Esophagus muscularis mucosa (tissue), 4 donors: ENCODE measurements at regions not wholly inside any gene's neighbourhood (a gene's known extent, or its start where the extent isn't known, plus 50 kb on each side); places are given as distances from the start of the nearest gene placed in this dataset.
"Not testable (repeated sequence)": the region's sequence is repeated elsewhere in the genome, so short reads cannot be mapped to it uniquely, and the experiment has no call there.

Source experiments
- DNase-seq: peaks from one replicate; pipeline ENCODE4 v3.0.0-alpha.2; 2017; ENCODE audit errors: extremely low spot score
- H3K27ac ChIP-seq, 4 donors: fragments of 200-600 bp; sonication (generic); replicated peaks in 1 of 4; 1 replicate in 3 of 4; 2 replicates in 1 of 4; pipeline ENCODE4 v1.5.1; 2016 to 2019; ENCODE audit warnings: mild to moderate bottlenecking in 1 of 4
- H3K27me3 ChIP-seq, 4 donors: fragments of 200-600 bp; sonication (generic); one replicate each; pipeline versions ENCODE4 v1.5.1 to v1.6.0; 2016 to 2019
- H3K36me3 ChIP-seq, 4 donors: fragments of 200-600 bp; sonication (generic); one replicate each; pipeline ENCODE4 v1.5.1; 2016 to 2019
- H3K4me1 ChIP-seq, 4 donors: fragments of 200-600 bp; sonication (generic); one replicate each; pipeline ENCODE4 v1.5.1; 2016 to 2019
- H3K4me3 ChIP-seq, 4 donors: fragments of 200-600 bp; sonication (generic); 1 replicate in 2 of 4; 2 replicates in 2 of 4; pipeline ENCODE4 v1.5.1; 2016 to 2019; ENCODE audit warnings: mild to moderate bottlenecking in 4 of 4, moderate library complexity in 1 of 4
- H3K9me3 ChIP-seq, 4 donors: fragments of 200-600 bp; sonication (generic); 1 replicate in 3 of 4; 2 replicates in 1 of 4; pipeline ENCODE4 v1.5.1; 2016 to 2019
- CTCF ChIP-seq, 3 experiments: fragments of 200-600 bp in 2 of 3; fragments of 450-650 bp in 1 of 3; sonication (generic) in 2 of 3; IDR thresholded peaks; one replicate each; pipeline ENCODE4 v1.5.1; 2017 to 2019; ENCODE audit warnings: antibody characterized with exemption in 3 of 3, mild to moderate bottlenecking in 2 of 3, moderate library complexity in 1 of 3
- EP300 ChIP-seq: sonication (generic); formaldehyde crosslinking; IDR thresholded peaks from one replicate; pipeline ENCODE4 v1.6.1; 2017; ENCODE audit warnings: antibody characterized with exemption
- POLR2A ChIP-seq: fragments of 450-650 bp; IDR thresholded peaks from one replicate; pipeline ENCODE4 v1.6.1; 2017; ENCODE audit warnings: antibody characterized with exemption, moderate library complexity, mild to moderate bottlenecking, low read depth
- POLR2AphosphoS5 ChIP-seq, 2 donors: sonication (generic); formaldehyde crosslinking; IDR thresholded peaks; one replicate each; pipeline ENCODE4 v1.6.1; 2017; ENCODE audit warnings: antibody characterized with exemption in 2 of 2
- WGBS: methylation state at CpG from one replicate; pipeline ENCODE4 v1.1.5; 2018; 5-methylcytosine and 5-hydroxymethylcytosine counted together
- intact Hi-C: fragments of 100-400 bp; cut with DNase I; formaldehyde crosslinking; loops from one replicate; pipeline ENCODE4 v1.15.1; 2023

- H3K27ac ChIP-seq, result no peak overlapping the region
- DNase-seq, result no peak
- intact Hi-C loops, result no loop called here
- no peaks in the 10 kb centered on the region for H3K27me3 ChIP-seq
- TF ChIP-seq POLR2A (no peak), EP300 (no peak), POLR2AphosphoS5 (IDR thresholded peaks at IDR 0.05) (no peak), CTCF (IDR thresholded peaks at IDR 0.05) (no peak)
- H3K4me1 ChIP-seq, result no peaks in the 10 kb centered on the region
- peaks cover 0 to 28% (median 9%) of the 10 kb centered on the region in 4 donors for H3K36me3 ChIP-seq
- H3K4me3 ChIP-seq, result no peak overlapping the region
- H3K9me3 ChIP-seq, result no peaks in the 10 kb centered on the region
Observed at GRCh38 chrX:63424063-63424462, 72.9 kb upstream of the SPIN4 start.

- H3K4me1 ChIP-seq, result no peaks in the 10 kb centered on the region
- TF ChIP-seq POLR2AphosphoS5 (IDR thresholded peaks at IDR 0.05) (no peak), EP300 (no peak), CTCF (IDR thresholded peaks at IDR 0.05) (no peak), POLR2A (no peak)
- H3K36me3 ChIP-seq, result peaks cover 0 to 6% (median under 1%) of the 10 kb centered on the region in 4 donors
- intact Hi-C loops, result no loop called here
- H3K9me3 ChIP-seq, result no peaks in the 10 kb centered on the region
- no peaks in the 10 kb centered on the region for H3K27me3 ChIP-seq
- H3K4me3 ChIP-seq, result no peak overlapping the region
- H3K27ac ChIP-seq, result no peak overlapping the region
- DNase-seq, result no peak
Observed at GRCh38 chrX:63421411-63421810, 70.3 kb upstream of the SPIN4 start.

- Histone ChIP-seq H3K27ac (no peak overlapping the region), H3K4me1 (no peaks in the 10 kb centered on the region), H3K9me3 (no peaks in the 10 kb centered on the region), H3K4me3 (no peak overlapping the region), H3K36me3 (no peaks in the 10 kb centered on the region), H3K27me3 (no peaks in the 10 kb centered on the region)
- TF ChIP-seq EP300 (no peak), POLR2AphosphoS5 (IDR thresholded peaks at IDR 0.05) (no peak), POLR2A (no peak), CTCF (IDR thresholded peaks at IDR 0.05) (no peak)
- intact Hi-C loops, result no loop called here
- 87% methylated on average over 4 of the region's 4 CpGs for WGBS
- no peak for DNase-seq
Observed at GRCh38 chrX:63418211-63418610, 67.1 kb upstream of the SPIN4 start.

GRCh38 chrX:63417649-63418048 is 66.5 kb upstream of the SPIN4 start:
- intact Hi-C loops, result no loop called here
- WGBS, result 96% methylated on average over 4 of the region's 4 CpGs
- Histone ChIP-seq H3K36me3 (no peaks in the 10 kb centered on the region), H3K27me3 (no peaks in the 10 kb centered on the region), H3K4me1 (no peaks in the 10 kb centered on the region), H3K27ac (no peak overlapping the region), H3K4me3 (no peak overlapping the region), H3K9me3 (no peaks in the 10 kb centered on the region)
- no peak for DNase-seq
- TF ChIP-seq EP300 (no peak), POLR2AphosphoS5 (IDR thresholded peaks at IDR 0.05) (no peak), CTCF (IDR thresholded peaks at IDR 0.05) (no peak), POLR2A (no peak)

- WGBS, result 85% methylated on average over 7 of the region's 7 CpGs
- DNase-seq, intact Hi-C loops: not testable (repeated sequence)
Observed at GRCh38 chrX:63409934-63410333, 58.8 kb upstream of the SPIN4 start.

More at GRCh38 chrX:63409934-63410333, 58.8 kb upstream of the SPIN4 start:
- not testable (repeated sequence) for H3K27ac ChIP-seq, H3K9me3 ChIP-seq, H3K4me1 ChIP-seq, H3K27me3 ChIP-seq, H3K4me3 ChIP-seq, H3K36me3 ChIP-seq
